ENCODE measurements at regions not wholly inside any gene's neighbourhood (a gene's known extent, or its start where the extent isn't known, plus 50 kb on each side); places are given as distances from the start of the nearest gene placed in this dataset.

GRCh38 chr1:237976331-237976730 is 85.6 kb upstream of the ZP4 start:
- Histone ChIP-seq H3K27ac (no peak overlapping the region), H3K9me3 (no peaks in the 10 kb centered on the region), H3K27me3 (no peaks in the 10 kb centered on the region), H3K4me1 (no peaks in the 10 kb centered on the region), H3K36me3 (no peaks in the 10 kb centered on the region), H3K4me3 (no peak overlapping the region)
- TF ChIP-seq, protein P1, sequence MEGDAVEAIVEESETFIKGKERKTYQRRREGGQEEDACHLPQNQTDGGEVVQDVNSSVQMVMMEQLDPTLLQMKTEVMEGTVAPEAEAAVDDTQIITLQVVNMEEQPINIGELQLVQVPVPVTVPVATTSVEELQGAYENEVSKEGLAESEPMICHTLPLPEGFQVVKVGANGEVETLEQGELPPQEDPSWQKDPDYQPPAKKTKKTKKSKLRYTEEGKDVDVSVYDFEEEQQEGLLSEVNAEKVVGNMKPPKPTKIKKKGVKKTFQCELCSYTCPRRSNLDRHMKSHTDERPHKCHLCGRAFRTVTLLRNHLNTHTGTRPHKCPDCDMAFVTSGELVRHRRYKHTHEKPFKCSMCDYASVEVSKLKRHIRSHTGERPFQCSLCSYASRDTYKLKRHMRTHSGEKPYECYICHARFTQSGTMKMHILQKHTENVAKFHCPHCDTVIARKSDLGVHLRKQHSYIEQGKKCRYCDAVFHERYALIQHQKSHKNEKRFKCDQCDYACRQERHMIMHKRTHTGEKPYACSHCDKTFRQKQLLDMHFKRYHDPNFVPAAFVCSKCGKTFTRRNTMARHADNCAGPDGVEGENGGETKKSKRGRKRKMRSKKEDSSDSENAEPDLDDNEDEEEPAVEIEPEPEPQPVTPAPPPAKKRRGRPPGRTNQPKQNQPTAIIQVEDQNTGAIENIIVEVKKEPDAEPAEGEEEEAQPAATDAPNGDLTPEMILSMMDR (IDR thresholded peaks at IDR 0.05) = no peak
- no peak for TF ChIP-seq POLR2A (IDR thresholded peaks at IDR 0.05)
- TF ChIP-seq POLR2AphosphoS5 (IDR thresholded peaks at IDR 0.05; ENCODE audit: insufficient read depth in 1 of 2, low read depth in 1 of 2) = no peak
- no peak for DNase-seq (ENCODE audit: extremely low spot score in 2 of 2)
- intact Hi-C loops (cut with DNase I) = no loop called here

DNA sequence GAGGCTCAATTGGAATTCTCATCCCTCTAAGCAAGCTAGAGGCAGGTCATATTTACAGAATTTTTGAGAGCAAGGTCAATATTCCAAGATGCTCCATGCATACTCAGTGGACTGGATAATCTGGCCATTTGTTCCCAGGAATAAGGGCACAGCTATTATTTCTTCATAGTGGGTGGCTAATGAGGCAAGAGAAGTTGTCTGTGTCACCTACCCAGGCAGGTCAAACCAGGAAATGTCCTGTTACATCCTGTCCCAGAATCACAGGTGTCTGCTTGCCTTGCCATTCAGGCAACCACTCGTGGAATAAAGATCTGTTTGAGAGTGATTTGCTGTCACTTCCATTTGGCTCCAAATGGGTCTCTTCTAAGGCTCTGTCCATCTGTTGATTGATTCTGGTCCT is 85.2 kb upstream of the ZP4 start:
- Histone ChIP-seq H3K27me3 (no peaks in the 10 kb centered on the region), H3K9me3 (no peaks in the 10 kb centered on the region), H3K36me3 (no peaks in the 10 kb centered on the region), H3K27ac (no peak overlapping the region), H3K4me3 (no peak overlapping the region), H3K4me1 (no peaks in the 10 kb centered on the region)
- intact Hi-C loops (cut with DNase I) = no loop called here
- no peak for DNase-seq (ENCODE audit: extremely low spot score in 2 of 2)
- no peak for TF ChIP-seq POLR2A (IDR thresholded peaks at IDR 0.05)
- no peak for TF ChIP-seq POLR2AphosphoS5 (IDR thresholded peaks at IDR 0.05; ENCODE audit: insufficient read depth in 1 of 2, low read depth in 1 of 2)
- TF ChIP-seq, protein P1 (IDR thresholded peaks at IDR 0.05) = no peak

DNA sequence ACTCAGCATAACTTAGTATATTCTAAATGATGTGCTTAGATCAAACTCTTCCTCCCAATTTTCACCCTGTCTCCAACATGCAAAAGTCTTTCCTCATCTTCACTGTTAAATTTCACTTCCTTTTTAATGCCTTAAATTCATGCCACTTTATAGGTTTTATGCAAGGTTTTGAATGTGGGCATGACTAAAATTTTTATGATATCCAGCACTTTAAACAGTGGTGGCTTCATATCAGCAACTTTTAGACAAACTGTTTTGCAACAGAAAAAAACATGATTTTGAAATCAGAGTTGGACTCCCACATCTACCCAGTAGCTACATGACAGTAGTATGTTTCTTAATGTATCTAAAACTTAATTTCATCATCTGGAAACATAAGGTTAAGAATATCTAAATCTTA is 84.7 kb upstream of the ZP4 start:
- Histone ChIP-seq H3K4me1 (no peaks in the 10 kb centered on the region), H3K27ac (no peak overlapping the region), H3K27me3 (no peaks in the 10 kb centered on the region), H3K36me3 (no peaks in the 10 kb centered on the region), H3K9me3 (no peaks in the 10 kb centered on the region), H3K4me3 (no peak overlapping the region)
- no peak for TF ChIP-seq POLR2A (IDR thresholded peaks at IDR 0.05)
- TF ChIP-seq POLR2AphosphoS5 (IDR thresholded peaks at IDR 0.05; ENCODE audit: insufficient read depth in 1 of 2, low read depth in 1 of 2) = no peak
- TF ChIP-seq, protein P1 (IDR thresholded peaks at IDR 0.05) = no peak
- intact Hi-C loops (cut with DNase I) = no loop called here
- DNase-seq (ENCODE audit: extremely low spot score in 2 of 2) = no peak

DNA sequence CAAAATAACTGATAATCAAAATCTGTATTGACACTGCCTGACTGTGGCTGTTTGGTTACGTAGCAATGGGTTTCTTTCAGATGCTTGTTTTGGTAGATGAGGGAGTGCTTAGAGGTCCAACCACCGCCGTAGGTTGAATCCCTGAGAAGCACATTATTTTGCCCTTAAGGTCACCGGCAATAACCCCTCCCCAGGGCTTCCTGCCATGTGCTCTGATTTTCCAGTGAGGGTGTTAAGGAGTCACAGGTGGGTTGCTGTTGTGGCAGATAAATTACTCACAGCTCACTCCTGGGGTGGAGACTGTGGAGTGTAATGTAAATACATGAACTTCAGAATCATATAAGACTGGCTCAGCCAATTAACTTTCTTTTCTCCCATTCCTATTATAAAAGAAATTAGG is 81.5 kb upstream of the ZP4 start:
- no peak for TF ChIP-seq POLR2A (IDR thresholded peaks at IDR 0.05)
- TF ChIP-seq, protein P1 (IDR thresholded peaks at IDR 0.05) = no peak
- no peak for TF ChIP-seq POLR2AphosphoS5 (IDR thresholded peaks at IDR 0.05; ENCODE audit: insufficient read depth in 1 of 2, low read depth in 1 of 2)
- H3K27me3 ChIP-seq = no peaks in the 10 kb centered on the region
- intact Hi-C loops (cut with DNase I) = no loop called here
- H3K4me3 ChIP-seq = no peak overlapping the region
- no peak overlapping the region for H3K27ac ChIP-seq
- no peak for DNase-seq (ENCODE audit: extremely low spot score in 2 of 2)
- H3K9me3 ChIP-seq = no peaks in the 10 kb centered on the region
- H3K36me3 ChIP-seq = no peaks in the 10 kb centered on the region
- no peaks in the 10 kb centered on the region for H3K4me1 ChIP-seq

- Histone ChIP-seq H3K36me3 (no peaks in the 10 kb centered on the region), H3K9me3 (no peaks in the 10 kb centered on the region), H3K4me1 (no peaks in the 10 kb centered on the region), H3K27ac (no peak overlapping the region), H3K27me3 (no peaks in the 10 kb centered on the region), H3K4me3 (no peak overlapping the region)
- intact Hi-C loops (cut with DNase I) = no loop called here
- TF ChIP-seq POLR2AphosphoS5 (IDR thresholded peaks at IDR 0.05; ENCODE audit: insufficient read depth in 1 of 2, low read depth in 1 of 2) = no peak
- TF ChIP-seq, protein P1 (IDR thresholded peaks at IDR 0.05) = no peak
- TF ChIP-seq POLR2A (IDR thresholded peaks at IDR 0.05) = no peak
- DNase-seq (ENCODE audit: extremely low spot score in 2 of 2) = no peak
Measured at GRCh38 chr1:237962985-237963384, 72.3 kb upstream of the ZP4 start.

Measured in vagina (tissue), 2 donors.